HG03108 (cell line): ENCODE measurements at regions not wholly inside any gene's neighbourhood (a gene's known extent, or its start where the extent isn't known, plus 50 kb on each side); places are given as distances from the start of the nearest gene placed in this dataset.
"Not testable (repeated sequence)": the region's sequence is repeated elsewhere in the genome, so short reads cannot be mapped to it uniquely, and the experiment has no call there.

Experiments used
- ATAC-seq: cut with Tn5 transposase; IDR thresholded peaks from one replicate; pipeline ENCODE4 v1.9.1; 2021; ENCODE audit warnings: moderate library complexity; ENCODE audit not compliant: unreplicated experiment

DNA sequence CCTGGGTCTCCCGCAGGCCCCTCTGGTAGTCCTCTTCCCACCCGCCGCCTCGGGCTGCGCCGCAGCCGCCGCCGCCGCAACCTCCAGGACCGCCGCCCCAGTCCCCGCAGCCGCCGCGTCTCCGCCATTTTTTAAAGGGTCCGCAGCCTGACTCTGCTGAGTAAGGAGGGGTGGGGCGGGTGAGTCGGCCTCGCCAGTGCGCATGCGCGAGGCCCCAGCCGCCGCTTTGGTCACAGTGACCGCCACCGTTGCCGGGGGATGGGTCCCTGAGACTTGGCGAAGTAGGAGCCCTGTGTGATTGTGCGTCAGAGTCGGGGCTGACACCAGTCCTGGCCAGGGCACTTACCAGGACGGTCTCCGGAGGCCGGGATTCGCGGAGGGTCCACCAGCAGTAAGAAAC is 1424.2 kb upstream of the PCDH10 start:
- not testable (repeated sequence) for ATAC-seq

DNA sequence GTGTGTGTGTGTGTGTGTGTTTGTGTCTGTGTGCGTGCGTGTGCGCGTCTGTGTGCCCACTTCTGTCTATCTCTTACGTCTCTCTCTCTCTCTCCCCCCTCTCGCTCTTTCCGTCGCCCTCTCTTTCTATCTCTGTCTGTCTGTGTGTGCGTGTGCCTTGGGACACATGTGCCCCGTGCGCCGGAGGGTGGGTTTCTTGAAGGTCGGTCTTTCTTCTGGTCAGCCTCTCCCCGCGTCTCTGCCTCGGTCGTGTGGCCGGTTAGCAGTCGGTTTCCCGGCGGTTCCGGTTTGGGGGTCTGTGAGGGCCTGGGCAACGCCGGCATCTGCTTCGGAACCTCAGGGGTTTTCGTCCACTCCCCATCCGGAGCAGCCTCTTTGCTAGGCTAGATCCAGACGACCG is 1423.6 kb upstream of the PCDH10 start:
- ATAC-seq, result not testable (repeated sequence)

DNA sequence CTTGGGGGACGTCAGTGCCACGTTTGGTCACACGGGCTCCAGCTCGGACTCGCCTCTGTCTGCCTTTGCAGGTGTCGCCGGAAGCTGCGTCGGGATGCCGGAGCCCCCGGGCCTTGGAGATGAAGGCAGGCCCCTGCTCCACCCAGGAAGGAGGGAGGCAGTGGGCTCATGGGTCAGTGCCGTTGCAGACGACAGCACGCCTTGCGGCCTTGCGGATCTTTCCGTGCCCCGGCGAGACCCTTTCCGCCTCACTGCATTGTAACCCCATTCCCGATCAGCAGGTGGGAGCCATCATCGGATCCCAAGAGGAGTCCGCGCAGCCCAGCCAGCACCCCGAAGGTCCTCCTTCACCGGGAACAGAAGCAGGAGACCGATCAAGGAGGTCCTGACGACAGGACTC is 1422.2 kb upstream of the PCDH10 start:
- ATAC-seq, result not testable (repeated sequence)

DNA sequence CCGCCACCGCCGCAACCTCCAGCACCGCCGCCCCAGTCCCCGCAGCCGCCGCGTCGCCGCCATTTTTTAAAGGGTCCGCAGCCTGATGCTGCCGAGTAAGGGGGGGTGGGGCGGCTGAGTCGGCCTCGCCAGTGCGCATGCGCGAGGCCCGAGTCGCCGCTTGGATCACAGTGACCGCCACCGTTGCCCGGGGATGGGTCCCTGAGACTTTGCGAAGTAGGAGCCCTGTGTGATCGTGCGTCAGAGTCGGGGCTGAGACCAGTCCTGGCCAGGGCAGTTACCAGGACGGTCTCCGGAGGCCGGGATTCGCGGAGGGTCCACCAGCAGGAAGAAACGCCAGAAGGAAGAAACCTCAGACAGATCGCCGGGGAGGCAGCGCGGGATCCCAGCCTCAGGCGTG is 1421.7 kb upstream of the PCDH10 start:
- ATAC-seq, result not testable (repeated sequence)

DNA sequence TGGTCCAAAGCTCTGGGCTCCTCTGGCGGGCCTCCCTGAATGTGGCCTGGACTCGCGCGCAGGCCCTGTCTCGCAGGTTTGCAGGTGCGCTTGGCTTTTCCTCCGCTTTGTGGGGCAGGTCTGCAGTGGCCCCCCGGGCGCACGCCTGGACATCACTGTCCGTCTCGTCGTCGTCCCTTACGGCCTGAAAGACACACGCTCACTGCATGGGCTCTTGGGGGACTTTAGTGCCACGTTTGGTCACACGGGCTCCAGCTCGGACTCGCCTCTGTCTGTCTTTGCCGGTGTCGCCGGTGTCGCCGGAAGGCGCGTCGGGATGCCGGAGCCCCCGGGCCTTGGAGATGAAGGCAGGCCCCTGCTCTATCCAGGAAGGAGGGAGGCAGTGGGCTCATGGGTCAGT is 1419.9 kb upstream of the PCDH10 start:
- ATAC-seq, result not testable (repeated sequence)

DNA sequence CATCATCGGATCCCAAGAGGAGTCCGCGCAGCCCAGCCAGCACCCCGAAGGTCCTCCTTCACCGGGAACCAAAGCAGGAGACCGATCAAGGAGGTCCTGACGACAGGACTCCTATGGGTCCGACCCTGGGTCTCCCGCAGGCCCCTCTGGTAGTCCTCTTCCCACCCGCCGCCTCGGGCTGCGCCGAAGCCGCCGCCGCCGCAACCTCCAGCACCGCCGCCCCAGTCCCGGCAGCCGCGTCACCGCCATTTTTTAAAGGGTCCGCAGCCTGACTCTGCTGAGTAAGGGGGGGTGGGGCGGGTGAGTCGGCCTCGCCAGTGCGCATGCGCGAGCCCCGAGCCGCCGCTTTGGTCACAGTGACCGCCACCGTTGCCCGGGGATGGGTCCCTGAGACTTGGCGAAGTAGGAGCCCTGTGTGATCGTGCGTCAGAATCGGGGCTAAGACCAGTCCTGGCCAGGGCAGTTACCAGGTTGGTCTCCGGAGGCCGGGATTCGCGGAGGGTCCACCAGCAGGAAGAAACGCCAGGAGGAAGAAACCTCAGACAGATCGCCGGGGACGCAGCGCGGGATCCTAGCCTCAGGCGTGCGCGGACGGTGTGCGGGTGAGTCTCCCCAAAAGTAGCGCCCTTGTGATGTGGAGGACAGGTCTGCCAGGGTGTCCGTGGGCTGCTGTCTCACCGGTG is 1419.2 kb upstream of the PCDH10 start:
- ATAC-seq, result not testable (repeated sequence)

DNA sequence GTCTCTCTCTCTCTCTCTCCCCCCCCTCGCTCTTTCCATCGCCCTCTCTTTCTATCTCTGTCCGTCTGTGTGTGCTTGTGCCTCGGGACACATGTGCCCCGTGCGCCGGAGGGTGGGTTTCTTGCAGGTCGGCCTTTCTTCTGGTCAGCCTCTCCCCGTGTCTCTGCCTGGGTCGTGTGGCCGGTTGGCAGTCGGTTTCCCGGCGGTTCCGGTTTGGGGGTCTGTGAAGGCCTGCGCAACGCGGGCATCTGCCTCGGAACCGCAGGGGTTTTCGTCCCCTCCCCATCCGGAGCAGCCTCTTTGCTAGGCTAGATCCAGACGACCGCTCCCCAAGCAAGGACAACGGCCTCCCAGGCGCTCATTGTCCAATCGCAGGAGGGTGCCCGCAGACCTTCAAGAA is 1418.5 kb upstream of the PCDH10 start:
- not testable (repeated sequence) for ATAC-seq

DNA sequence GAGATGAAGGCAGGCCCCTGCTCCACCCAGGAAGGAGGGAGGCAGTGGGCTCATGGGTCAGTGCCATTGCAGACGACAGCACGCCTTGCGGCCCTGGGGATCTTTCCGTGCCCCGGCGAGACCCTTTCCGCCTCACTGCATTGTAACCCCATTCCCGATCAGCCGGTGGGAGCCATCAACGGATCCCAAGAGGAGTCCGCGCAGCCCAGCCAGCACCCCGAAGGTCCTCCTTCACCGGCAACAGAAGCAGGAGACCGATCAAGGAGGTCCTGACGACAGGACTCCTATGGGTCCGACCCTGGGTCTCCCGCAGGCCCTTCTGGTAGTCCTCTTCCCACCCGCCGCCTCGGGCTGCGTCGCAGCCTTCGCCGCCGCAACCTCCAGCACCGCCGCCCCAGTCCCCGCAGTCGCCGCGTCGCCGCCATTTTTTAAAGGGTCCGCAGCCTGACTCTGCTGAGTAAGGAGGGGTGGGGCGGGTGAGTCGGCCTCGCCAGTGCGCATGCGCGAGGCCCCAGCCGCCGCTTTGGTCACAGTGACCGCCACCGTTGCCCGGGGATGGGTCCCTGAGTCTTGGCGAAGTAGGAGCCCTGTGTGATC is 1417.0 kb upstream of the PCDH10 start:
- ATAC-seq, result not testable (repeated sequence)

DNA sequence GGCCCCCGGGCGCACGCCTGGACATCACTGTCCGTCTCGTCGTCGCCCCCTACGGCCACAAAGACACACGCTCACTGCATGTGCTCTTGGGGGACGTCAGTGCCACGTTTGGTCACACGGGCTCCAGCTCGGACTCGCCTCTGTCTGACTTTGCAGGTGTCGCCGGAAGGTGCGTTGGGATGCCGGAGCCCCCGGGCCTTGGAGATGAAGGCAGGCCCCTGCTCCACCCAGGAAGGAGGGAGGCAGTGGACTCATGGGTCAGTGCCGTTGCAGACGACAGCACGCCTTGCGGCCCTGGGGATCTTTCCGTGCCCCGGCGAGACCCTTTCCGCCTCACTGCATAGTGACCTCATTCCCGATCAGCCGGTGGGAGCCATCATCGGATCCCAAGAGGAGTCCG is 1414.8 kb upstream of the PCDH10 start:
- not testable (repeated sequence) for ATAC-seq

DNA sequence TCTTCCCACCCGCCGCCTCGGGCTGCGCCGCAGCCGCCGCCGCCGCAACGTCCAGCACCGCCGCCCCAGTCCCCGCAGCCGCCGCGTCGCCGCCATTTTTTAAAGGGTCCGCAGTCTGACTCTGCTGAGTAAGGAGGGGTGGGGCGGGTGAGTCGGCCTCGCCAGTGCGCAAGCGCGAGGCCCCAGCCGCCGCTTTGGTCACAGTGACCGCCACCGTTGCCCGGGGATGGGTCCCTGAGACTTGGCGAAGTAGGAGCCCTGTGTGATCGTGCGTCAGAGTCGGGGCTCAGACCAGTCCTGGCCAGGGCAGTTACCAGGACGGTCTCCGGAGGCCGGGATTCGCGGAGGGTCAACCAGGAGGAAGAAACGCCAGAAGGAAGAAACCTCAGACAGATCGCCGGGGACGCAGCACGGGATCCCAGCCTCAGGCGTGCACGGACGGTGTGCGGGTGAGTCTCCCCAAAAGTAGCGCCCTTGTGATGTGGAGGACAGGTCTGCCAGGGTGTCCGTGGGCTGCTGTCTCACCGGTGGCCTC is 1414.2 kb upstream of the PCDH10 start:
- not testable (repeated sequence) for ATAC-seq

DNA sequence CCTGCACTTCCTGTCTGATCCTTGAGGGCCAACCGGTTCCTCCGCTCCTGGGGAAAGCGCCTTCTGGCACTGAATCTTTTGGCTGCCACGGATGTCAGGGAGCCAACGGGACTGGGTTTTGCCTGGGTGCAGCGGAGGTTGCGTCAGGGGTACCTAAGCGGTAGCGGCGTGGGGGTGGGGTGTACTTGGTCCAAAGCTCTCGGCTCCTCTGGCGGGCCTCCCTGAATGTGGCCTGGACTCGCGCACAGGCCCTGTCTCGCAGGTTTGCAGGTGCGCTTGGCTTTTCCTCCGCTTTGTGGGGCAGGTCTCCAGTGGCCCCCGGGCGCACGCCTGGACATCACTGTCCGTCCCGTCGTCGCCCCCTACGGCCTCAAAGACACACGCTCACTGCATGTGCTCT is 1410.1 kb upstream of the PCDH10 start:
- ATAC-seq, result not testable (repeated sequence)

DNA sequence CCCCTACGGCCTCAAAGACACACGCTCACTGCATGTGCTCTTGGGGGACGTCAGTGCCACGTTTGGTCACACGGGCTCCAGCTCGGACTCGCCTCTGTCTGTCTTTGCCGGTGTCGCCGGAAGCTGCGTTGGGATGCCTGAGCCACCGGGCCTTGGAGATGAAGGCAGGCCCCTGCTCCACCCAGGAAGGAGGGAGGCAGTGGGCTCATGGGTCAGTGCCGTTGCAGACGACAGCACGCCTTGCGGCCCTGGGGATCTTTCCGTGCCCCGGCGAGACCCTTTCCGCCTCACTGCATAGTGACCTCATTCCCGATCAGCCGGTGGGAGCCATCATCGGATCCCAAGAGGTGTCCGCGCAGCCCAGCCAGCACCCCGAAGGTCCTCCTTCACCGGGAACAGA is 1407.3 kb upstream of the PCDH10 start:
- not testable (repeated sequence) for ATAC-seq

DNA sequence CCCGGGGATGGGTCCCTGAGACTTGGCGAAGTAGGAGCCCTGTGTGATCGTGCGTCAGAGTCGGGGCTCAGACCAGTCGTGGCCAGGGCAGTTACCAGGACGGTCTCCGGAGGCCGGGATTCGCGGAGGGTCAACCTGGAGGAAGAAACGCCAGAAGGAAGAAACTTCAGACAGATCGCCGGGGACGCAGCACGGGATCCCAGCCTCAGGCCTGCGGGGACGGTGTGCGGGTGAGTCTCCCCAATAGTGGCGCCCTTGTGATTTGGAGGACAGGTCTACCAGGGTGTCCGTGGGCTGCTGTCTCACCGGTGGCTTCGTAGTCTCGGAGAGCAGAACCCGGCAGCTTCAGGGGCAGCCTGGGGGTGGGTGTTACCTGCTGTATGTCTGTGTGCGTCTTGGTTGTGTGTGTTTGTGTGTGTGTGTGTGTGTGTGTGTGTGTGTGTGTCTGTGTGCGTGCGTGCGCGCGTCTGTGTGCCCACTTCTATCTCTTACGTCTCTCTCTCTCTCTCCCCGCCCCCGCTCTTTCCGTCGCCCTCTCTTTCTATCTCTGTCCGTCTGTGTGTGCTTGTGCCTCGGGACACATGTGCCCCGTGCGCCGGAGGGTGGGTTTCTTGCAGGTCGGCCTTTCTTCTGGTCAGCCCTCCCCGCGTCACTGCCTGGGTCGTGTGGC is 1406.4 kb upstream of the PCDH10 start:
- ATAC-seq, result not testable (repeated sequence)

DNA sequence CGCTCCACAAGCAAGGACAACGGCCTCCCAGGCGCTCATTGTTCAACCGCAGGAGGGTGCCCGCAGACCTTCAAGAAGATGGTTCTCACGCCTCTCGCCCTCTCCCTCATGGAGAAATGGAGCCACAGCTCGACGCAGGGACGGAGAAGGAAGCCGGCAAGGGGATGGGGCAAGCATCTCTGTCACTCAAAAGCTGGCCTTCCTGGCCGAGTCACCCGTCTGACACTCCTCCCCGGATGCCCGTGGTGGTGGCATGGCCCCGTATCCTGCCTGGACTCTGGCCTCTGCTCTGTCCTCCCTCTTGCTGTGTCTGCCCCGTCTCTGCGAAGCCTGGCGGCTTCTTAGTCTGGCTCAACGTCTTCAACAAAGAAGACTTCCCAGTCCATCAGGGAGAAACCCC is 1405.7 kb upstream of the PCDH10 start:
- ATAC-seq, result not testable (repeated sequence)

DNA sequence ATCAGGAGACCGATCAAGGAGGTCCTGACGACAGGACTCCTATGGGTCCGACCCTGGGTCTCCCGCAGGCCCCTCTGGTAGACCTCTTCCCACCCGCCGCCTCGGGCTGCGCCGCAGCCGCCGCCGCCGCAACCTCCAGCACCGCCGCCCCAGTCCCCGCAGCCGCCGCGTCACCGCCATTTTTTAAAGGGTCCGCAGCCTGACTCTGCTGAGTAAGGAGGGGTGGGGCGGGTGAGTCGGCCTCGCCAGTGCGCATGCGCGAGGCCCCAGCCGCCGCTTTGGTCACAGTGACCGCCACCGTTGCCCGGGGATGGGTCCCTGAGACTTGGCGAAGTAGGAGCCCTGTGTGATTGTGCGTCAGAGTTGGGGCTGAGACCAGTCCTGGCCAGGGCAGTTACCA is 1401.9 kb upstream of the PCDH10 start:
- not testable (repeated sequence) for ATAC-seq

DNA sequence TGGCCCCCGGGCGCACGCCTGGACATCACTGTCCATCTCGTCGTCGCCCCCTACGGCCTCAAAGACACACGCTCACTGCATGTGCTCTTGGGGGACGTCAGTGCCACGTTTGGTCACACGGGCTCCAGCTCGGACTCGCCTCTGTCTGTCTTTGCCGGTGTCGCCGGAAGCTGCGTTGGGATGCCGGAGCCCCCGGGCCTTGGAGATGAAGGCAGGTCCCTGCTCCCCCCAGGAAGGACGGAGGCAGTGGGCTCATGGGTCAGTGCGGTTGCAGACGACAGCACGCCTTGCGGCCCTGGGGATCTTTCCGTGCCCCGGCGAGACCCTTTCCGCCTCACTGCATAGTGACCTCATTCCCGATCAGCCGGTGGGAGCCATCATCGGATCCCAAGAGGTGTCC is 1399.9 kb upstream of the PCDH10 start:
- ATAC-seq, result not testable (repeated sequence)

DNA sequence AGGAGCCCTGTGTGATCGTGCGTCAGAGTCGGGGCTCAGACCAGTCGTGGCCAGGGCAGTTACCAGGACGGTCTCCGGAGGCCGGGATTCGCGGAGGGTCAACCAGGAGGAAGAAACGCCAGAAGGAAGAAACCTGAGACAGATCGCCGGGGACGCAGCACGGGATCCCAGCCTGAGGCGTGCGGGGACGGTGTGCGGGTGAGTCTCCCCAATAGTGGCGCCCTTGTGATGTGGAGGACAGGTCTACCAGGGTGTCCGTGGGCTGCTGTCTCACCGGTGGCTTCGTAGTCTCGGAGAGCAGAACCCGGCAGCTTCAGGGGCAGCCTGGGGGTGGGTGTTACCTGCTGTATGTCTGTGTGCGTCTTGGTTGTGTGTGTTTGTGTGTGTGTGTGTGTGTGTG is 1399.1 kb upstream of the PCDH10 start:
- ATAC-seq, result not testable (repeated sequence)

DNA sequence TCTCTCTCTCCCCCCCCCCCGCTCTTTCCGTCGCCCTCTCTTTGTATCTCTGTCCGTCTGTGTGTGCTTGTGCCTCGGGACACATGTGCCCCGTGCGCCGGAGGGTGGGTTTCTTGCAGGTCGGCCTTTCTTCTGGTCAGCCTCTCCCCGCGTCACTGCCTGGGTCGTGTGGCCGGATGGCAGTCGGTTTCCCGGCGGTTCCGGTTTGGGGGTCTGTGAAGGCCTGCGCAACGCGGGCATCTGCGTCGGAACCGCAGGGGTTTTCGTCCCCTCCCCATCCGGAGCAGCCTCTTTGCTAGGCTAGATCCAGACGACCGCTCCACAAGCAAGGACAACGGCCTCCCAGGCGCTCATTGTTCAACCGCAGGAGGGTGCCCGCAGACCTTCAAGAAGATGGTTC is 1398.6 kb upstream of the PCDH10 start:
- not testable (repeated sequence) for ATAC-seq

DNA sequence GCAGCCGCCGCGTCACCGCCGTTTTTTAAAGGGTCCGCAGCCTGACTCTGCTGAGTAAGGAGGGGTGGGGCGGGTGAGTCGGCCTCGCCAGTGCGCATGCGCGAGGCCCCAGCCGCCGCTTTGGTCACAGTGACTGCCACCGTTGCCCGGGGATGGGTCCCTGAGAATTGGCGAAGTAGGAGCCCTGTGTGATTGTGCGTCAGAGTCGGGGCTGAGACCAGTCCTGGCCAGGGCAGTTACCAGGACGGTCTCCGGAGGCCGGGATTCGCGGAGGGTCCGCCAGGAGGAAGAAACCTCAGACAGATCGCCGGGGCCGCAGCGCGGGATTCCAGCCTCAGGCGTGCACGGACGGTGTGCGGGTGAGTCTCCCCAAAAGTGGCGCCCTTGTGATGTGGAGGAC is 1386.9 kb upstream of the PCDH10 start:
- ATAC-seq, result not testable (repeated sequence)

DNA sequence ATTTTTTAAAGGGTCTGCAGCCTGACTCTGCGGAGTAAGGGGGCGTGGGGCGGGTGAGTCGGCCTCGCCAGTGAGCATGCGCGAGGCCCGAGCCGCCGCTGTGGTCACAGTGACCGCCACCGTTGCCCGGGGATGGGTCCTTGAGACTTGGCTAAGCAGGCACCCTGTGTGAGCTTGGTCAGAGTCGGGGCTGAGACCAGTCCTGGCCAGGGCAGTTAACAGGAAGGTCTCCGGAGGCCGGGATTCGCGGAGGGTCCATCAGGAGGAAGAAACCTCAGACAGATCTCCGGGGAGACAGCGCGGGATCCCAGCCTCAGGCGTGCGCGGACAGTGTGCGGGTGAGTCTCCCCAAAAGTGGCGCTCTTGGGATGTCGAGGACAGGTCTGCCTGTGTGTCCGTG is 1384.4 kb upstream of the PCDH10 start:
- ATAC-seq, result no peak

DNA sequence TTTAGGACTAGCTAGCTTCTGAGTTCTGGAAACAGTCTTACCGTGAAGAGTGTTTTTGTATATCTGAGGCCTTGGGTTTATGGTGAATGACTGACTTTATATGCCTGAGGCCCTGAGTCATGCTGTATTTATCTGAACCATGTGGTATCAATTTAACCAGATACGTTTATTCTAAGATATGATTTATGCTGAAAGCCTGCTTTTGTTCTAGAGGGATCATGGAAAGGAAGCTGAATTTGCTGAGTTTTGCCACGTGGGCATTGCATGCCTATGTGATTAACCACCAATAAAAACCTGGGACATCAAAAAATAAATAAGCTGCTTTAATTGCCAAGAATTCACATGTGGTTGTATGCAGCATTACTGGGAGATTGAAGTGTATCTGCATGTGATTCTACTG is 1374.7 kb upstream of the PCDH10 start:
- not testable (repeated sequence) for ATAC-seq

DNA sequence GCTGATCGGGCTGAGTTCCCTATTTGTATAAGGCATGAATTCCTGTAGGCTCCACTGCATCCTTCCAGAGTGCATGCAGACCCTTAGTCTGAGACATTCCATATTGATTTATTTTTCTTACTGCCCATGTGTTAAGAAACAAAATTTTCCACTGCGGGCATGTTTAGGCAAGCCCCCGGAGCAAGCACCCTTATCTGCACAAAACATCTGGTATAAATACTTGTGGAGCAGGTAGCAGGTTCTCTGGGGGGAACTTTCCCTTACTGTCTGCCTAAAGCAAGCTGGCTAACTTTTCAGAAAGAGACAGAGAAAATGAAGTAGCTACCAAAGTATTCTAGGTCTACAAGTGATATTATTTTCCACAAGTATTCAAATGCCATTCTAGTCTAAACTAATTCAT is 1338.5 kb upstream of the PCDH10 start:
- not testable (repeated sequence) for ATAC-seq
